ENCODE measurements at regions not wholly inside any gene's neighbourhood (a gene's known extent, or its start where the extent isn't known, plus 50 kb on each side); places are given as distances from the start of the nearest gene placed in this dataset.
A peak's percentile ranks its signal among the peaks of the same experiment; 100 is the strongest.

- DNase-seq (ENCODE audit: low read depth in 2 of 2): peak; percentile 13 to 50
- H3K4me3 ChIP-seq (replicated peaks in 1 of 2; ENCODE audit: low read depth in 2 of 2, low read length in 2 of 2): no peak overlapping the region
- TF ChIP-seq, protein P1, sequence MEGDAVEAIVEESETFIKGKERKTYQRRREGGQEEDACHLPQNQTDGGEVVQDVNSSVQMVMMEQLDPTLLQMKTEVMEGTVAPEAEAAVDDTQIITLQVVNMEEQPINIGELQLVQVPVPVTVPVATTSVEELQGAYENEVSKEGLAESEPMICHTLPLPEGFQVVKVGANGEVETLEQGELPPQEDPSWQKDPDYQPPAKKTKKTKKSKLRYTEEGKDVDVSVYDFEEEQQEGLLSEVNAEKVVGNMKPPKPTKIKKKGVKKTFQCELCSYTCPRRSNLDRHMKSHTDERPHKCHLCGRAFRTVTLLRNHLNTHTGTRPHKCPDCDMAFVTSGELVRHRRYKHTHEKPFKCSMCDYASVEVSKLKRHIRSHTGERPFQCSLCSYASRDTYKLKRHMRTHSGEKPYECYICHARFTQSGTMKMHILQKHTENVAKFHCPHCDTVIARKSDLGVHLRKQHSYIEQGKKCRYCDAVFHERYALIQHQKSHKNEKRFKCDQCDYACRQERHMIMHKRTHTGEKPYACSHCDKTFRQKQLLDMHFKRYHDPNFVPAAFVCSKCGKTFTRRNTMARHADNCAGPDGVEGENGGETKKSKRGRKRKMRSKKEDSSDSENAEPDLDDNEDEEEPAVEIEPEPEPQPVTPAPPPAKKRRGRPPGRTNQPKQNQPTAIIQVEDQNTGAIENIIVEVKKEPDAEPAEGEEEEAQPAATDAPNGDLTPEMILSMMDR (IDR thresholded peaks at IDR 0.05; ENCODE audit: low read depth, low read length): peak; percentile 74
These were observed 799.8 kb downstream of the NSUN3 start for GRCh38 chr3:94862703-94863102.

DNA sequence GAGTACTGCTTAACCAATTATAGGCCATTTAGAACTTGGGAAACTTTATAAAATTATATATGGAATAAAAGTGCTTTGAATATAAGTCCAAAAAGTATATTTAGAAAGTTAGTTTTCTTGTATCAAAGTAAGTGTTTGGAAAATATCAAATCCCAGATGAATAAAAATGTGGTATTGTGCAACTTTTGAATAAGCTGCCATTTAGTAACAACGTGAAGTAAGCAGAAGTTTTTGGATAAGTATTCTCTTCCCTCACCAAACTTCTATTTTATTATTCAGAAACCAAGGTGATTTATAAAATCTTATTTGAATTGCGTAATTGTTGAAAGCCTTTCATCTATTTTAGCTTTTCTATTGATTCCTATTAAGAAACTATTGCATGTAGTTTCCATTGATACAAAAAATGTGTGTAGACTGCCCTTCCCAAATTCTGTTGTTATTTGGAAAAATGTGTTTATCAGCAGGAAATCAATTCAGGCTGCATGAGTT is 806.2 kb downstream of the NSUN3 start:
- TF ChIP-seq, protein P1 (IDR thresholded peaks at IDR 0.05; ENCODE audit: low read depth, low read length): no peak
- H3K4me3 ChIP-seq (replicated peaks in 1 of 2; ENCODE audit: low read depth in 2 of 2, low read length in 2 of 2): no peak overlapping the region
- no peak for DNase-seq (ENCODE audit: low read depth in 2 of 2)

GRCh38 chr3:94873751-94874150 is 810.9 kb downstream of the NSUN3 start:
- H3K4me3 ChIP-seq (replicated peaks in 1 of 2; ENCODE audit: low read depth in 2 of 2, low read length in 2 of 2): no peak overlapping the region
- no peak for DNase-seq (ENCODE audit: low read depth in 2 of 2)
- TF ChIP-seq, protein P1 (IDR thresholded peaks at IDR 0.05; ENCODE audit: low read depth, low read length): no peak

DNA sequence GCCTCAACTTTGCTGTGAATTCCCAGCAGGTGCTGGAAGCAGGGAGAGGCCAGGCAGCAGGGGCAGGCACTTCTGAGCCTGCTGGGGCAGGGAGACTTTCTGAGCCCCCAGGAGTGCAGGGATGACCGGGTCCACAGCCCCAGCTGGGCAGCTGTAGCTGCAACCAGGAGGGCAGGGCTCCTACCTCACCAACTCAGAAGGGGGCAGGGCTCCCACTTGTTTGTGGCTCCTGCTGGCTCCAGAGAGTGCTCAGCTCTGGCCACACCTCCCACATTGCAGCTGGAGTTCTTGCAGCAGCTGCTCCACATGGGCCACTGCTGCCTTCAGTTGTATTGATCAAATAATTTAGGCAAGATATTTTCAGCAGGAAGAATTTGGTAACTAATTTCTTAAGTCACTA is 812.3 kb downstream of the NSUN3 start:
- H3K4me3 ChIP-seq (replicated peaks in 1 of 2; ENCODE audit: low read depth in 2 of 2, low read length in 2 of 2): no peak overlapping the region
- TF ChIP-seq, protein P1 (IDR thresholded peaks at IDR 0.05; ENCODE audit: low read depth, low read length): no peak

DNA sequence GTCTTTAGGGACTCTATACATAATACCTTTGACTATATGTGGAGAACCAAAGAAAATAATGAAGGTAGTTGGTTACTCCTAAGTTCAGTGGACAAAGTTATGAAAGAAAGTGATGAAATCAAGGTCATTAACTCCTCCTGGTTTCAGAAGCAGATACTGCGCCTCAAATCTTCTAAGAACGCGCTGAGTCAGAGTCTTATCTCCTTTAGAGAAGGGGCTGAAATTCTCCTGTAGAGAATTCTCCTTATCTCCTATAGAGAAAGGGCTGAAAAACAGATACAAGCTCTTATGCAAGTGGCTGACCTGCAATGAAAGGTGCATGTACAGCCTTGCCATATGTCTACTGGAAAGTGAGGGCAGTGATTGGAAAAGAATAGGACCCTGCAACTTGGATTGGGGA is 824.2 kb downstream of the NSUN3 start:
- H3K4me3 ChIP-seq (replicated peaks in 1 of 2; ENCODE audit: low read depth in 2 of 2, low read length in 2 of 2): no peak overlapping the region

More for the DNA sequence above, 812.3 kb downstream of the NSUN3 start:
- no peak for DNase-seq (ENCODE audit: low read depth in 2 of 2)

GRCh38 chr3:94896994-94897393 is 834.1 kb downstream of the NSUN3 start:
- no peak overlapping the region for H3K4me3 ChIP-seq (replicated peaks in 1 of 2; ENCODE audit: low read depth in 2 of 2, low read length in 2 of 2)
- DNase-seq (ENCODE audit: low read depth in 2 of 2): no peak
- TF ChIP-seq, protein P1 (IDR thresholded peaks at IDR 0.05; ENCODE audit: low read depth, low read length): no peak

More for the DNA sequence above, 824.2 kb downstream of the NSUN3 start:
- TF ChIP-seq, protein P1 (IDR thresholded peaks at IDR 0.05; ENCODE audit: low read depth, low read length): no peak
- DNase-seq (ENCODE audit: low read depth in 2 of 2): no peak

- TF ChIP-seq, protein P1 (IDR thresholded peaks at IDR 0.05; ENCODE audit: low read depth, low read length): no peak
- no peak overlapping the region for H3K4me3 ChIP-seq (replicated peaks in 1 of 2; ENCODE audit: low read depth in 2 of 2, low read length in 2 of 2)
- no peak for DNase-seq (ENCODE audit: low read depth in 2 of 2)
These were observed 841.4 kb downstream of the NSUN3 start for GRCh38 chr3:94904156-94904674.

All from cardiac fibroblast (primary cell).